K562 (cell line): ENCODE measurements at regions not wholly inside any gene's neighbourhood (a gene's known extent, or its start where the extent isn't known, plus 50 kb on each side); places are given as distances from the start of the nearest gene placed in this dataset.

Experiments used
- ATAC-seq: fragments of 200-7000 bp; cut with Tn5 transposase; 3 replicates; pipeline ENCODE4 v1.9.1; 2020; ENCODE audit warnings: moderate library complexity
- BruUV-seq: library from RNA; stranded (reverse); fragments of 400-500 nt; replicated peaks from 2 replicates; lab custom pipeline; 2021; lab: Mats Ljungman, UMichigan
- CTCF ChIA-PET: fragments of 300-600 bp; formaldehyde crosslinking; extraction: SDS; loops from one replicate; lab custom pipeline; 2021; ENCODE audit warnings: low intra/inter-chr PET ratio; lab: Yijun Ruan, JAX
- POLR2A ChIA-PET: fragments of 300-600, 350-650 bp; sonication (Branson Sonifier 250); formaldehyde crosslinking; extraction: SDS; loops from one replicate; lab custom pipeline; 2021; ENCODE audit warnings: antibody characterized with exemption, inconsistent platforms; lab: Yijun Ruan, JAX
- DNase-seq, 4 experiments: peaks; one replicate each; pipeline versions ENCODE4 v3.0.0 to v3.0.0-alpha.2; 2011 to 2018; ENCODE audit warnings: low spot score in 3 of 4, mixed read lengths in 3 of 4; ENCODE audit errors: extremely low read depth in 1 of 4
- FAIRE-seq: peaks from 2 replicates; lab custom pipeline; 2011; peaks lifted over from hg19 to GRCh38; lab: Jason Lieb, UNC
- H2AFZ ChIP-seq: 2 replicates; pipeline ENCODE4 v1.6.0; 2011; ENCODE audit warnings: low read depth, low read length, control low read depth, inconsistent platforms
- H3K27ac ChIP-seq: fragments of 200-600 bp; 3 replicates; pipeline ENCODE4 v1.8.0; 2011; ENCODE audit warnings: low read depth, mild to moderate bottlenecking, control low read depth, inconsistent platforms, low read length, moderate library complexity, mixed read lengths; ENCODE audit errors: extremely low read depth
- H3K27me3 ChIP-seq, 2 experiments: fragments of 300-600 bp in 1 of 2; 2 replicates in 1 of 2; 3 replicates in 1 of 2; pipeline versions ENCODE4 v1.6.0 to v1.8.0; 2011; ENCODE audit warnings: inconsistent platforms in 2 of 2, low read length in 2 of 2, mild to moderate bottlenecking in 1 of 2, mixed read lengths in 1 of 2, moderate library complexity in 1 of 2; ENCODE audit not compliant: control insufficient read depth in 2 of 2, insufficient read depth in 2 of 2
- H3K36me3 ChIP-seq: fragments of 300-600 bp; 3 replicates; pipeline ENCODE4 v1.8.0; 2011; ENCODE audit warnings: mild to moderate bottlenecking, low read length, inconsistent platforms; ENCODE audit not compliant: control insufficient read depth, insufficient read depth
- H3K4me1 ChIP-seq, 2 experiments: fragments of 200-600 bp in 1 of 2; replicated peaks in 1 of 2; 2 replicates in 1 of 2; 3 replicates in 1 of 2; pipeline versions ENCODE4 v1.5.1 to v1.8.0; 2011; ENCODE audit warnings: inconsistent platforms in 2 of 2, low read length in 2 of 2, mild to moderate bottlenecking in 1 of 2, mixed read lengths in 1 of 2, moderate library complexity in 1 of 2; ENCODE audit not compliant: control insufficient read depth in 2 of 2, insufficient read depth in 2 of 2
- H3K4me2 ChIP-seq: 2 replicates; pipeline ENCODE4 v1.6.1; 2011; ENCODE audit warnings: low read length, control low read depth, inconsistent platforms, mixed read lengths; ENCODE audit not compliant: insufficient read depth
- H3K4me3 ChIP-seq: fragments of 200-600 bp; sonication (generic), shearing (Covaris generic); 2 replicates; pipeline ENCODE4 v1.5.1; 2016; ENCODE audit warnings: control low read depth, inconsistent platforms
- H3K79me2 ChIP-seq: fragments of 200-600 bp; 3 replicates; pipeline ENCODE4 v1.8.0; 2011; ENCODE audit warnings: low read length, inconsistent platforms; ENCODE audit not compliant: control insufficient read depth, insufficient read depth
- H3K9ac ChIP-seq, 2 experiments: 2 replicates each; pipeline versions ENCODE4 v1.6.0 to v1.6.1; 2011; ENCODE audit warnings: low read depth in 2 of 2, low read length in 2 of 2, control low read depth in 1 of 2, inconsistent platforms in 1 of 2, mild to moderate bottlenecking in 1 of 2, mixed read lengths in 1 of 2; ENCODE audit not compliant: insufficient read depth in 1 of 2
- H3K9me1 ChIP-seq: one replicate; pipeline ENCODE4 v1.6.0; 2011; ENCODE audit warnings: inconsistent platforms, mild to moderate bottlenecking, low read length, moderate library complexity; ENCODE audit not compliant: control insufficient read depth, insufficient read depth
- H3K9me3 ChIP-seq: replicated peaks from 2 replicates; pipeline ENCODE4 v1.5.1; 2011; ENCODE audit warnings: low read depth, low read length, inconsistent platforms; ENCODE audit not compliant: control insufficient read depth, insufficient read depth
- H4K20me1 ChIP-seq: replicated peaks from 2 replicates; pipeline ENCODE4 v1.6.1; 2011; ENCODE audit warnings: low read length, inconsistent platforms, mixed read lengths; ENCODE audit not compliant: control insufficient read depth, insufficient read depth
- BCOR ChIP-seq: fragments of 450-650 bp; IDR thresholded peaks from 2 replicates; pipeline ENCODE4 v1.6.1; 2016
- ESRRA ChIP-seq: fragments of 450-650 bp; IDR thresholded peaks from 2 replicates; pipeline ENCODE4 v1.6.1; 2014; ENCODE audit warnings: low read depth, mild to moderate bottlenecking, moderate library complexity, borderline replicate concordance
- FOXK2 ChIP-seq, 2 experiments: fragments of 450-650 bp; IDR thresholded peaks in 1 of 2; conservative IDR thresholded peaks in 1 of 2; 2 replicates each; pipeline ENCODE4 v1.6.1; 2016; ENCODE audit warnings: low read depth in 2 of 2, mild to moderate bottlenecking in 1 of 2
- HSF4 ChIP-seq: fragments of 250-450 bp; sonication (Bioruptor Pico); IDR thresholded peaks from 2 replicates; pipeline ENCODE4 v2.1.2; 2022; ENCODE audit warnings: mild to moderate bottlenecking, moderate library complexity, borderline replicate concordance
- KAT7 ChIP-seq: sonication (generic); formaldehyde crosslinking; IDR thresholded peaks from 2 replicates; pipeline ENCODE4 v1.8.0; 2022; ENCODE audit warnings: missing genetic modification reagents, mild to moderate bottlenecking, borderline replicate concordance
- MYBL2 ChIP-seq, 2 experiments: fragments of 450-650 bp in 1 of 2; sonication (generic) in 1 of 2; formaldehyde crosslinking in 1 of 2; IDR thresholded peaks; 2 replicates each; pipeline versions ENCODE4 v1.6.1 to v1.8.1; 2017 to 2022; ENCODE audit warnings: borderline replicate concordance in 1 of 2, inconsistent platforms in 1 of 2, low read depth in 1 of 2, mild to moderate bottlenecking in 1 of 2, missing genetic modification reagents in 1 of 2, moderate library complexity in 1 of 2
- RBM34 ChIP-seq: fragments of 200-400 bp; formaldehyde crosslinking; IDR thresholded peaks from 2 replicates; pipeline ENCODE4 v1.6.1; 2018; ENCODE audit warnings: low read length, borderline replicate concordance; ENCODE audit not compliant: insufficient read depth
- THRAP3 ChIP-seq: fragments of 450-650 bp; IDR thresholded peaks from 2 replicates; pipeline ENCODE4 v1.6.1; 2016; ENCODE audit warnings: mild to moderate bottlenecking, inconsistent platforms, borderline replicate concordance
- ZBTB8A ChIP-seq: fragments of 450-650 bp; IDR thresholded peaks from 2 replicates; pipeline ENCODE4 v1.6.1; 2018; ENCODE audit warnings: mild to moderate bottlenecking, moderate library complexity; ENCODE audit not compliant: partially characterized antibody
- ZFP30 ChIP-seq: fragments of 250-450 bp; sonication (Bioruptor Pico); IDR thresholded peaks from 2 replicates; pipeline ENCODE4 v1.8.0; 2022; ENCODE audit warnings: moderate library complexity, mild to moderate bottlenecking, inconsistent platforms, borderline replicate concordance
- ZNF121 ChIP-seq: sonication (generic); formaldehyde crosslinking; conservative IDR thresholded peaks from 2 replicates; pipeline ENCODE4 v1.8.0; 2022; ENCODE audit warnings: missing genetic modification reagents
- WGBS: fragments of 100-300 bp; shearing (Covaris generic); methylation state at CpG from one replicate; pipeline ENCODE4 v1.1.6; 2016; ENCODE audit warnings: low coverage, mixed read lengths; ENCODE audit not compliant: insufficient coverage; ENCODE audit errors: missing lambda C conversion rate; 5-methylcytosine and 5-hydroxymethylcytosine counted together
- in situ Hi-C: fragments of 300-500 bp; cut with MboI; formaldehyde crosslinking; loops from 4 replicates; pipeline ENCODE4 v1.15.0; 2018; ENCODE audit warnings: inconsistent platforms, mixed read lengths
- intact Hi-C: fragments of 100-400 bp; cut with micrococcal nuclease; formaldehyde crosslinking; loops from 2 replicates; pipeline ENCODE4 v1.14.2; 2022
- TF ChIP-seq, protein P1 (sequence below), 3 experiments: fragments of 200-800 bp in 1 of 3; fragments of 250-450 bp in 1 of 3; fragments of 450-650 bp in 1 of 3; sonication (Bioruptor Pico) in 1 of 3; sonication (Bioruptor generic) in 1 of 3; formaldehyde crosslinking in 1 of 3; IDR thresholded peaks; 2 replicates each; pipeline versions ENCODE4 v1.6.1 to v1.8.0; 2016 to 2022; ENCODE audit warnings: mild to moderate bottlenecking in 2 of 3, missing genetic modification characterization in 2 of 3, missing compliant biosample characterization in 1 of 3, moderate library complexity in 1 of 3
- TF ChIP-seq, protein P2 (sequence below): fragments of 250-450 bp; sonication (Bioruptor Pico); IDR thresholded peaks from 2 replicates; pipeline ENCODE4 v1.6.1; 2021; ENCODE audit warnings: mild to moderate bottlenecking

DNA sequence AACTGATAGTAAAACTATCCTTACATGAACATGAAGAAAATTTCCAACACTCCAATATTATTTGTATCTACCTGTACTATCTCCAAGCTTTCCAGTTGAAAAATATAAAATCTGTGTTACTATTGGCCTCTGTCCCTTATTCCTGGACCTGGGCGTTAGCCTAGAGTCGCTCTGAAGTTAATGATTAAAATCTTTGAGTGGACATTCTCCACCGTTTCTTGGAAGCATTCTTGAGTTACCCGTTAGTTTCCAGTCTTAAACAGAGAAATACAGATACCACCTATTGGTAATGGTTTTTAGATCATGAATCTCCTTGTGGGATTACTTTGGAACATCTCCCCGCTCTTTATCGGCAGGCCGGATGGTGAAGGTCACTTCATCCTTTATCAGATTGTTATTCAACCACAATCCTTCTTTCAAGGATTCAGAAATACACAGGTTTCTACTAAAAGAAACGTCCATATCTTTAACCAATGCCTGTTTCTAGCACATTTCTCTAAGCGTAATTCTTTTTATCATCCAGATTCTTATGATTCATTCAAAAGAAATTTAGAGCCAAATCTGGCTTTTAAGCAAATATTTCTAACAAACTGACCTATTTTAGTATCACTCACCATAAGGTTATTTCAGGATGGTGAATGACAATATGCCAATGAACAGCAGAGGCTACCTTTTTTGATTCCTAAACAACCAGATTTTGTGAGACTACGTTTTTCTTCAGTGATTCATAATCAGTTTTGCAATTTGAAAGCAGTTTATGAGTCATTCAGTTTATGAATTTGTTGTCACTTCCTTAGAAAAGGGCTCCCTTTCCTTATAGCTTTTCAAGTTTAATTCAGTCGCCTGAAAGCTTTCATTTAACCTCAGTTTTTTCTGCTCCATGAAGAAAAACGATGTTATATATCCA, 70.2 kb upstream of the ERRFI1 start (continued):
- TF ChIP-seq, protein P1, sequence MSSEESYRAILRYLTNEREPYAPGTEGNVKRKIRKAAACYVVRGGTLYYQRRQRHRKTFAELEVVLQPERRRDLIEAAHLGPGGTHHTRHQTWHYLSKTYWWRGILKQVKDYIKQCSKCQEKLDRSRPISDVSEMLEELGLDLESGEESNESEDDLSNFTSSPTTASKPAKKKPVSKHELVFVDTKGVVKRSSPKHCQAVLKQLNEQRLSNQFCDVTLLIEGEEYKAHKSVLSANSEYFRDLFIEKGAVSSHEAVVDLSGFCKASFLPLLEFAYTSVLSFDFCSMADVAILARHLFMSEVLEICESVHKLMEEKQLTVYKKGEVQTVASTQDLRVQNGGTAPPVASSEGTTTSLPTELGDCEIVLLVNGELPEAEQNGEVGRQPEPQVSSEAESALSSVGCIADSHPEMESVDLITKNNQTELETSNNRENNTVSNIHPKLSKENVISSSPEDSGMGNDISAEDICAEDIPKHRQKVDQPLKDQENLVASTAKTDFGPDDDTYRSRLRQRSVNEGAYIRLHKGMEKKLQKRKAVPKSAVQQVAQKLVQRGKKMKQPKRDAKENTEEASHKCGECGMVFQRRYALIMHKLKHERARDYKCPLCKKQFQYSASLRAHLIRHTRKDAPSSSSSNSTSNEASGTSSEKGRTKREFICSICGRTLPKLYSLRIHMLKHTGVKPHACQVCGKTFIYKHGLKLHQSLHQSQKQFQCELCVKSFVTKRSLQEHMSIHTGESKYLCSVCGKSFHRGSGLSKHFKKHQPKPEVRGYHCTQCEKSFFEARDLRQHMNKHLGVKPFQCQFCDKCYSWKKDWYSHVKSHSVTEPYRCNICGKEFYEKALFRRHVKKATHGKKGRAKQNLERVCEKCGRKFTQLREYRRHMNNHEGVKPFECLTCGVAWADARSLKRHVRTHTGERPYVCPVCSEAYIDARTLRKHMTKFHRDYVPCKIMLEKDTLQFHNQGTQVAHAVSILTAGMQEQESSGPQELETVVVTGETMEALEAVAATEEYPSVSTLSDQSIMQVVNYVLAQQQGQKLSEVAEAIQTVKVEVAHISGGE (CRISPR knock-in tag; IDR thresholded peaks at IDR 0.05) = no peak

DNA sequence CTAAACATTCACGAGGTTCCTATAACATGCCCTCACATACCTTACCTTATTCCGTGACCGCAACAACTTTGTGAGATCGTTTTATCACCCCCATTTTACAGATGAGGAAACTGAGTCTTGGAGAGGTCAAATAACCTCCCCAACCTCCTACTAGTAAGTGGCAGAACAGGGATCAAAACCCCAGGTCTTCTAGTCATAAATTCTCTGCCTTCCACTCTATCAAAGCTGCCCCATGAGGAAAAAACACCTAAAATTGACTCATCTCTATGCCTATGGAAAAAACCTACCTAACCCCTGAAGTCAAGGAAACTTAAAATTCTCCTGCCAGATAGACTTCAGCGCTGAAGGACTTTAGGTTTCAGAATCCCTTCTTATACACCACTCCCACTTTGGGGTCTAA, 69.5 kb upstream of the ERRFI1 start:
- BruUV-seq = no TSS peak
- POLR2A ChIA-PET = interaction anchor here (1.8 to 1.9 kb wide), 2 partner anchors 9 to 10 kb away, joined by 5 to 7 read pairs; no protein-coding TSS in a partner anchor
- no peaks in the 10 kb centered on the region for H3K9me1 ChIP-seq
- no peak for TF ChIP-seq RBM34
- no peak for TF ChIP-seq KAT7 (CRISPR knock-in tag)
- TF ChIP-seq ESRRA = peak; percentile 65
- TF ChIP-seq BCOR = peak; percentile 73
- TF ChIP-seq, protein P2, sequence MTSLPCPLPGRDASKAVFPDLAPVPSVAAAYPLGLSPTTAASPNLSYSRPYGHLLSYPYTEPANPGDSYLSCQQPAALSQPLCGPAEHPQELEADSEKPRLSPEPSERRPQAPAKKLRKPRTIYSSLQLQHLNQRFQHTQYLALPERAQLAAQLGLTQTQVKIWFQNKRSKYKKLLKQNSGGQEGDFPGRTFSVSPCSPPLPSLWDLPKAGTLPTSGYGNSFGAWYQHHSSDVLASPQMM (CRISPR knock-in tag) = no peak
- no peak for TF ChIP-seq HSF4 (CRISPR knock-in tag)
- TF ChIP-seq ZNF121 (CRISPR knock-in tag) = no peak
- TF ChIP-seq THRAP3 = no peak
- no peak for TF ChIP-seq ZFP30 (CRISPR knock-in tag)
- no peak for TF ChIP-seq ZBTB8A
- no peak for TF ChIP-seq FOXK2 (conservative IDR thresholded peaks at IDR 0.05 in 1 of 2, IDR thresholded peaks at IDR 0.05 in 1 of 2; ENCODE audit: low read depth in 2 of 2)
- no peak for TF ChIP-seq MYBL2 (IDR thresholded peaks at IDR 0.05; ENCODE audit: low read depth)
- TF ChIP-seq MYBL2 (CRISPR knock-in tag; IDR thresholded peaks at IDR 0.05; ENCODE audit: borderline replicate concordance) = no peak

More for the DNA sequence above, 69.5 kb upstream of the ERRFI1 start:
- no peak for ATAC-seq
- Histone ChIP-seq H3K4me3 (no peak overlapping the region), H3K9ac (no peak overlapping the region), H3K27ac (no peak overlapping the region), H4K20me1 (no peaks in the 10 kb centered on the region), H3K36me3 (no peaks in the 10 kb centered on the region), H3K4me1 (no peaks in the 10 kb centered on the region; a peak in 2 of 5 replicates), H3K9me3 (no peaks in the 10 kb centered on the region), H3K4me2 (no peak overlapping the region), H2AFZ (no peak overlapping the region), H3K27me3 (peaks cover 36 to 47% of the 10 kb centered on the region in 2 experiments), H3K79me2 (no peaks in the 10 kb centered on the region)
- no peak for FAIRE-seq
- CTCF ChIA-PET = no interaction called here
- in situ Hi-C loops = no loop called here
- no peak for DNase-seq
- 23% methylated on average over 5 of the region's 5 CpGs for WGBS
- intact Hi-C loops = no loop called here
